GM12878 (cell line): ENCODE measurements at regions not wholly inside any gene's neighbourhood (a gene's known extent, or its start where the extent isn't known, plus 50 kb on each side); places are given as distances from the start of the nearest gene placed in this dataset.

Source experiments
- ATAC-seq: fragments of 200-7000 bp; cut with Tn5 transposase; 3 replicates; pipeline ENCODE4 v1.9.1; 2020; ENCODE audit warnings: mild to moderate bottlenecking, moderate library complexity
- BruUV-seq: library from RNA; stranded (reverse); fragments of 400-500 nt; replicated peaks from 2 replicates; lab custom pipeline; 2021; lab: Mats Ljungman, UMichigan
- CTCF ChIA-PET: fragments of 300-600 bp; sonication (Branson Sonifier 250); formaldehyde crosslinking; extraction: SDS; loops from one replicate; lab custom pipeline; 2021; ENCODE audit warnings: inconsistent platforms; lab: Yijun Ruan, JAX
- POLR2A ChIA-PET: fragments of 350-600 bp; formaldehyde crosslinking; extraction: SDS; loops from one replicate; lab custom pipeline; 2021; ENCODE audit warnings: inconsistent platforms; lab: Charles Lee
- RAD21 ChIA-PET: fragments of 300-600 bp; sonication (Branson Sonifier 250); formaldehyde crosslinking; loops from one replicate; lab custom pipeline; 2023; ENCODE audit warnings: antibody characterized with exemption; ENCODE audit not compliant: unreplicated experiment; lab: Charles Lee
- SMC1A ChIA-PET: fragments of 300-600 bp; sonication (Branson Sonifier 250); formaldehyde crosslinking; loops from one replicate; lab custom pipeline; 2023; ENCODE audit not compliant: unreplicated experiment, uncharacterized antibody; lab: Charles Lee
- DNase-seq: peaks from one replicate; pipeline ENCODE4 v3.0.0-alpha.2; 2011; ENCODE audit warnings: low read depth, low spot score
- FAIRE-seq: peaks from 3 replicates; lab custom pipeline; 2011; peaks lifted over from hg19 to GRCh38; lab: Jason Lieb, UNC
- H2AFZ ChIP-seq: 2 replicates; pipeline ENCODE4 v1.6.0; 2011; ENCODE audit warnings: low read depth, low read length, control low read depth; ENCODE audit not compliant: control insufficient read depth
- H3K27ac ChIP-seq: 2 replicates; pipeline ENCODE4 v1.5.1; 2011; ENCODE audit warnings: control low read depth; ENCODE audit not compliant: control insufficient read depth, insufficient read depth
- H3K27me3 ChIP-seq, 2 experiments: replicated peaks in 1 of 2; 2 replicates each; pipeline versions ENCODE4 v1.6.0 to v1.6.1; 2011; ENCODE audit warnings: low read length in 1 of 2; ENCODE audit not compliant: control insufficient read depth in 2 of 2, insufficient read depth in 2 of 2
- H3K36me3 ChIP-seq, 2 experiments: 2 replicates each; pipeline ENCODE4 v1.5.1; 2011; ENCODE audit warnings: low read length in 1 of 2; ENCODE audit not compliant: control insufficient read depth in 2 of 2, insufficient read depth in 2 of 2
- H3K4me1 ChIP-seq: 2 replicates; pipeline ENCODE4 v1.6.1; 2011; ENCODE audit warnings: mild to moderate bottlenecking, low read length, moderate library complexity, mixed read lengths; ENCODE audit not compliant: control insufficient read depth, insufficient read depth
- H3K4me2 ChIP-seq: 2 replicates; pipeline ENCODE4 v1.6.0; 2011; ENCODE audit warnings: control low read depth; ENCODE audit not compliant: control insufficient read depth, insufficient read depth
- H3K4me3 ChIP-seq: fragments of 200-600 bp; sonication (generic); 2 replicates; pipeline ENCODE4 v1.5.1; 2016
- H3K79me2 ChIP-seq: 2 replicates; pipeline ENCODE4 v1.6.0; 2011; ENCODE audit warnings: low read length; ENCODE audit not compliant: control insufficient read depth, insufficient read depth
- H3K9ac ChIP-seq: 2 replicates; pipeline ENCODE4 v1.8.0; 2011; ENCODE audit warnings: low read length, control low read depth, mixed read lengths; ENCODE audit not compliant: control insufficient read depth, insufficient read depth
- H3K9me3 ChIP-seq: replicated peaks from 3 replicates; pipeline ENCODE4 v1.5.1; 2011; ENCODE audit warnings: mild to moderate bottlenecking, low read length; ENCODE audit not compliant: control insufficient read depth, insufficient read depth
- H4K20me1 ChIP-seq: 2 replicates; pipeline ENCODE4 v1.6.0; 2011; ENCODE audit not compliant: control insufficient read depth, insufficient read depth
- BCL3 ChIP-seq: IDR thresholded peaks from 2 replicates; pipeline ENCODE4 v1.6.1; 2011; ENCODE audit warnings: borderline replicate concordance, low read depth, mild to moderate bottlenecking, moderate library complexity, low read length; ENCODE audit not compliant: insufficient read depth, poor library complexity, severe bottlenecking
- CBX3 ChIP-seq: fragments of 200-600 bp; sonication (generic); IDR thresholded peaks from 2 replicates; pipeline ENCODE4 v1.6.1; 2016; ENCODE audit warnings: low read depth, borderline replicate concordance
- CUX1 ChIP-seq: IDR thresholded peaks from 2 replicates; pipeline ENCODE4 v1.6.1; 2012; ENCODE audit warnings: improper control_type of control experiment, low read depth, low read length; ENCODE audit not compliant: insufficient replicate concordance
- EED ChIP-seq: sonication (generic); IDR thresholded peaks from 2 replicates; pipeline ENCODE4 v1.6.1; 2016; ENCODE audit warnings: antibody characterized with exemption, low read depth
- IRF5 ChIP-seq: fragments of 450-650 bp; IDR thresholded peaks from 2 replicates; pipeline ENCODE4 v1.6.1; 2017; ENCODE audit warnings: borderline replicate concordance
- KDM1A ChIP-seq: fragments of 200-600 bp; sonication (generic); IDR thresholded peaks from 2 replicates; pipeline ENCODE4 v1.6.1; 2016; ENCODE audit warnings: borderline replicate concordance
- MEF2A ChIP-seq: IDR thresholded peaks from 2 replicates; pipeline ENCODE4 v1.6.1; 2011; ENCODE audit warnings: low read depth, mild to moderate bottlenecking, low read length, moderate library complexity; ENCODE audit not compliant: insufficient read depth
- PAX8 ChIP-seq: fragments of 450-650 bp; IDR thresholded peaks from 2 replicates; pipeline ENCODE4 v1.6.1; 2017; ENCODE audit warnings: mild to moderate bottlenecking, moderate library complexity
- PKNOX1 ChIP-seq: fragments of 450-650 bp; IDR thresholded peaks from 2 replicates; pipeline ENCODE4 v1.6.1; 2016; ENCODE audit warnings: mild to moderate bottlenecking
- POLR2AphosphoS2 ChIP-seq: IDR thresholded peaks from 2 replicates; pipeline ENCODE4 v1.6.1; 2011; ENCODE audit warnings: low read depth, mild to moderate bottlenecking, low read length, improper control_type of control experiment, moderate library complexity
- RB1 ChIP-seq: fragments of 450-650 bp; formaldehyde crosslinking; IDR thresholded peaks from 2 replicates; pipeline ENCODE4 v1.6.1; 2017; ENCODE audit warnings: mild to moderate bottlenecking, borderline replicate concordance
- SMC3 ChIP-seq: IDR thresholded peaks from 2 replicates; pipeline ENCODE4 v1.6.1; 2011; ENCODE audit warnings: low read length, improper control_type of control experiment, borderline replicate concordance
- TAF1 ChIP-seq: IDR thresholded peaks from 2 replicates; pipeline ENCODE4 v1.6.1; 2011; ENCODE audit warnings: mild to moderate bottlenecking, low read depth, low read length, borderline replicate concordance
- TBL1XR1 ChIP-seq: IDR thresholded peaks from 2 replicates; pipeline ENCODE4 v1.6.1; 2012; ENCODE audit warnings: low read depth, low read length, improper control_type of control experiment
- ZZZ3 ChIP-seq: IDR thresholded peaks from 2 replicates; pipeline ENCODE4 v1.6.1; 2011; ENCODE audit warnings: low read depth; ENCODE audit not compliant: control insufficient read depth, insufficient read length
- WGBS: methylation state at CpG from one replicate; pipeline ENCODE4 v1.1.6; 2016; ENCODE audit warnings: low lambda C conversion rate; ENCODE audit not compliant: insufficient replicate concordance, insufficient coverage; ENCODE audit errors: missing lambda C conversion rate; 5-methylcytosine and 5-hydroxymethylcytosine counted together
- in situ Hi-C: fragments of 300-500 bp; cut with MboI; formaldehyde crosslinking; loops from 9 replicates; pipeline ENCODE4 v1.14.3; 2018; ENCODE audit warnings: mixed read lengths
- intact Hi-C: fragments of 100-400 bp; cut with micrococcal nuclease; formaldehyde crosslinking; loops from one replicate; pipeline ENCODE4 v1.14.2; 2022; ENCODE audit not compliant: unreplicated experiment

- RAD21 ChIA-PET: no interaction called here
- H3K79me2 ChIP-seq: no peaks in the 10 kb centered on the region
- intact Hi-C loops: no loop called here
- no TSS peak for BruUV-seq
- DNase-seq (no peak), ATAC-seq (no peak), FAIRE-seq (no peak)
- 42% methylated on average over 12 of the region's 12 CpGs for WGBS
- no peak overlapping the region for H3K9ac ChIP-seq
- H3K27me3 ChIP-seq: peaks cover 4 to 9% of the 10 kb centered on the region in 2 experiments
- no peaks in the 10 kb centered on the region for H3K9me3 ChIP-seq
- in situ Hi-C loops: no loop called here
- SMC1A ChIA-PET: no interaction called here
- no peak overlapping the region for H3K4me3 ChIP-seq
- no peaks in the 10 kb centered on the region for H3K4me1 ChIP-seq
- no peak overlapping the region for H3K27ac ChIP-seq
- CTCF ChIA-PET: no interaction called here
- no peaks in the 10 kb centered on the region for H3K36me3 ChIP-seq
- POLR2A ChIA-PET: no interaction called here
- no peaks in the 10 kb centered on the region for H4K20me1 ChIP-seq
- no peak overlapping the region for H2AFZ ChIP-seq
- H3K4me2 ChIP-seq: no peak overlapping the region
- no peak for TF ChIP-seq KDM1A
- no peak for TF ChIP-seq SMC3
- TF ChIP-seq CBX3: no peak
- TF ChIP-seq PAX8: no peak
- TF ChIP-seq MEF2A: no peak
- no peak for TF ChIP-seq CUX1
- TF ChIP-seq ZZZ3: no peak
- TF ChIP-seq TAF1: no peak
- no peak for TF ChIP-seq PKNOX1
- TF ChIP-seq RB1: no peak
- no peak for TF ChIP-seq TBL1XR1
- TF ChIP-seq EED: no peak
- TF ChIP-seq IRF5: no peak
- no peak for TF ChIP-seq POLR2AphosphoS2
- TF ChIP-seq BCL3: no peak
Measured at GRCh38 chr1:228989992-228990827, 254.9 kb downstream of the RHOU start.
